ENCODE measurements at regions not wholly inside any gene's neighbourhood (a gene's known extent, or its start where the extent isn't known, plus 50 kb on each side); places are given as distances from the start of the nearest gene placed in this dataset.

GRCh38 chr5:118762291-118762690 lies 226.1 kb downstream of the DTWD2 start:
- TF ChIP-seq SUZ12 (IDR thresholded peaks at IDR 0.05; ENCODE audit: extremely low read depth, insufficient read depth, insufficient read length): no peak
- TF ChIP-seq ZNF274 (IDR thresholded peaks at IDR 0.05; ENCODE audit: low read depth, low read length): no peak

Measured in NT2/D1 (cell line).